Stimulated activated CD4-positive, alpha-beta T cell treated with anti-CD3 and anti-CD28 coated beads, Interleukin-1b, Interleukin-23, amount 100 ng/mL, for 1 hour (primary cell): ENCODE measurements at regions not wholly inside any gene's neighbourhood (a gene's known extent, or its start where the extent isn't known, plus 50 kb on each side); places are given as distances from the start of the nearest gene placed in this dataset.
"Not testable (repeated sequence)": the region's sequence is repeated elsewhere in the genome, so short reads cannot be mapped to it uniquely, and the experiment has no call there.

Experiments
- DNase-seq, 2 donors: peaks; one replicate each; pipeline ENCODE4 v3.0.0-alpha.2; 2020; ENCODE audit warnings: low read depth in 2 of 2

- no peak for DNase-seq
Observed at GRCh38 chr4:149870008-149870407, 54.4 kb upstream of the IQCM start.

GRCh38 chr4:149881744-149882143, 66.1 kb upstream of the IQCM start:
- DNase-seq = no peak

GRCh38 chr4:149882251-149882650, 66.6 kb upstream of the IQCM start:
- DNase-seq = no peak

GRCh38 chr4:149884046-149884445, 68.4 kb upstream of the IQCM start:
- DNase-seq = no peak

- no peak for DNase-seq
Observed at GRCh38 chr4:149884529-149885181, 69.0 kb upstream of the IQCM start.

GRCh38 chr4:149885896-149886295, 70.3 kb upstream of the IQCM start:
- DNase-seq = no peak

- DNase-seq = no peak
Observed at GRCh38 chr4:149886786-149887490, 71.3 kb upstream of the IQCM start.

GRCh38 chr4:149889991-149890390, 74.3 kb upstream of the IQCM start:
- DNase-seq = no peak

GRCh38 chr4:149890531-149890930, 74.9 kb upstream of the IQCM start:
- DNase-seq = no peak

GRCh38 chr4:149891426-149891825, 75.8 kb upstream of the IQCM start:
- no peak for DNase-seq

GRCh38 chr4:149896432-149896831, 80.8 kb upstream of the IQCM start:
- no peak for DNase-seq

GRCh38 chr4:149897783-149898182, 82.1 kb upstream of the IQCM start:
- no peak for DNase-seq

GRCh38 chr4:149901128-149901527, 85.5 kb upstream of the IQCM start:
- DNase-seq = no peak

- DNase-seq = no peak
Observed at GRCh38 chr4:149902242-149902641, 86.6 kb upstream of the IQCM start.

- no peak for DNase-seq
Observed at GRCh38 chr4:149910177-149910576, 94.5 kb upstream of the IQCM start.

GRCh38 chr4:149910604-149911350, 95.1 kb upstream of the IQCM start:
- DNase-seq = no peak

- no peak for DNase-seq
Observed at GRCh38 chr4:149911354-149911753, 95.7 kb upstream of the IQCM start.

GRCh38 chr4:149912000-149912399, 96.4 kb upstream of the IQCM start:
- no peak for DNase-seq

- no peak for DNase-seq
Observed at GRCh38 chr4:149914119-149915115, 98.8 kb upstream of the IQCM start.

- DNase-seq = not testable (repeated sequence)
Observed at GRCh38 chr4:149915735-149916134, 100.1 kb upstream of the IQCM start.

GRCh38 chr4:149923736-149924135, 108.1 kb upstream of the IQCM start:
- no peak for DNase-seq

GRCh38 chr4:149927514-149927913, 111.9 kb upstream of the IQCM start:
- no peak for DNase-seq
